Kidney (tissue), 13 donors: ENCODE measurements at regions not wholly inside any gene's neighbourhood (a gene's known extent, or its start where the extent isn't known, plus 50 kb on each side); places are given as distances from the start of the nearest gene placed in this dataset.

Source experiments
- DNase-seq, 5 donors: peaks; one replicate each; pipeline ENCODE4 v3.0.0-alpha.2; 2013 to 2020
- FAIRE-seq: peaks from 2 replicates; lab custom pipeline; 2012; peaks lifted over from hg19 to GRCh38; lab: Jason Lieb, UNC
- H3K27ac ChIP-seq, 2 donors: one replicate each; pipeline ENCODE4 v1.7.0; 2013; ENCODE audit warnings: low read depth in 2 of 2, low read length in 2 of 2, inconsistent platforms in 1 of 2
- H3K27me3 ChIP-seq: one replicate; pipeline ENCODE4 v1.7.1; 2013; ENCODE audit warnings: low read length, inconsistent platforms; ENCODE audit not compliant: control insufficient read depth, insufficient read depth
- H3K36me3 ChIP-seq, 3 donors: one replicate each; pipeline versions ENCODE4 v1.7.0 to v1.7.1; 2013; ENCODE audit warnings: low read length in 3 of 3, control low read depth in 1 of 3, inconsistent platforms in 1 of 3; ENCODE audit not compliant: insufficient read depth in 3 of 3, control insufficient read depth in 2 of 3
- H3K4me1 ChIP-seq, 3 donors: one replicate each; pipeline versions ENCODE4 v1.7.0 to v1.7.1; 2013; ENCODE audit warnings: low read length in 3 of 3, inconsistent platforms in 1 of 3, low read depth in 1 of 3; ENCODE audit not compliant: control insufficient read depth in 2 of 3, insufficient read depth in 2 of 3
- H3K4me3 ChIP-seq, 3 donors: one replicate each; pipeline versions ENCODE4 v1.7.0 to v1.8.1; 2013; ENCODE audit warnings: low read length in 3 of 3, control low read depth in 1 of 3, inconsistent platforms in 1 of 3
- H3K9ac ChIP-seq, 3 donors: one replicate each; pipeline versions ENCODE4 v1.7.0 to v1.7.1; 2013; ENCODE audit warnings: low read length in 3 of 3, control low read depth in 1 of 3, inconsistent platforms in 1 of 3
- H3K9me3 ChIP-seq, 3 donors: one replicate each; pipeline versions ENCODE4 v1.7.0 to v1.7.1; 2013; ENCODE audit warnings: low read length in 3 of 3, control low read depth in 1 of 3, inconsistent platforms in 1 of 3; ENCODE audit not compliant: control insufficient read depth in 2 of 3, insufficient read depth in 1 of 3
- intact Hi-C: fragments of 100-400 bp; cut with DNase I; formaldehyde crosslinking; loops from one replicate; pipeline ENCODE4 v1.11.1; 2022
- TF ChIP-seq, protein P1 (sequence below): IDR thresholded peaks from 3 replicates; pipeline ENCODE4 v1.5.1; 2012; ENCODE audit warnings: mild to moderate bottlenecking, moderate library complexity, borderline replicate concordance; ENCODE audit not compliant: insufficient read depth; ENCODE audit errors: extremely low read depth
- donor health status: control.
- donor health status: control.
- donor health status: control.
- donor health status: control.
- donor health status: control.
- donor health status: DM: yes; HTN: yes; CAD: no.
- donor health status: Normal renal cell carcinoma (clear cell type).

DNA sequence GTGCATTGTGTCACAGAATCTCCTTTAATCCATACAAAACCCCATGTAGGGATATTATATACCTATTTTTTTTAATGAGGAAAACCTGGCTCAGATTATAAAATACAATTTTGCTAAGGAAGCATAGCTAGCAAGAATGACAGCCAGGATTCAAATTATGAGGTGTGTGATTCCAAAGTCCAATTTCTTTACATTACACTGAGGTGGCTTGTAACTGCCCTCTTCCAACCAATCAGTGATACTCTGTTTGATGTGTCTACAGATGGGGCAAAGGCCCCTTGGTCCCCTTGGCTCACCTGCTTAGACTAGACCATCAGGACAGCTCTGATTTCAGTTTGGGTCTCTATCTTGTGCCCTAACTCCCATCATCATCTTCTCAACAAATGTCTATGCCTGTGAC, 120.3 kb upstream of the ADAMTS9 start:
- intact Hi-C loops: no loop called here

DNA sequence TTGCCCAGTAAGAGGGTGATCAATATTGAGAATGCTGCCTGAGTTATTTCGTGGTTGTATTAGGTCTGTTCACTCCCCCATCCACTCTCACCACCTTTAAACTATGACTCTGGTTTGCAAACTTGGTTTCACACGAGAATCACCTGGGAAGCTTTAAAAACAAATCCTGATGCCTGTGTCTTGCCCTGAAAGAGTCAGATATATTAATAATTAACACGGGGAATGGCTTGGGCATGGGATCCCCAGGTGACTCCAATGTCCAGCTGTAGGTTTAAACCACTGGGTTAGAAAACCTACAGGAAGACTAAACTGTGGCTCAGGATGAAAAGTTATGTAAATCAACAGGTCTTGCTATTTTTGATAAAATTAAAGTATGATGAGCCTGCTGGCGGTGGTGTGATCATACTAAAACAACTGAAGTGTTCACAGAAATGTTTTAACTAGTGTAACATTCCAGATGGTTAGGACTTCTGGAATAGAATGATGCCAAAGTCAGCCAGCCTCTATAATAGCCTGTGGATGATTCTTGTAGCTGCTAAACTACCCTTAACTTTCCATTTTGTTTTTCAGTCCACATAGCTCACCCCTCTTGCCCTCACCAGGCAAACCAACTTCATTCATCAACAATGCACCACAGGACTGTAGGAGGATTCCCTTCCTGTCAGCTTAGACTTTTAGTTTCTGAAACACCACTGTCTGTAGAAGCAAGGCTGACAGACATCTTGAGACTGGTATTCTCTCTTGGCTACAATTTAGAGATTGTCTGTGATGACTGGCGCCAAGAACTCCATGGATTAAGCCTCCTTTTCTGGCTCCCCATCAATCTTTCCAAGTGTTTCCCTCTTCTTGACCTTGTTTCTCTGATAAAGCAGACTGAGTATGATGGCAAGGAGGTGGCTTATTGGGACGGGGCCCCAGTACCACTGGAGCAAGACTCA, 119.1 kb upstream of the ADAMTS9 start:
- no peak overlapping the region for H3K9ac ChIP-seq
- no peaks in the 10 kb centered on the region for H3K27me3 ChIP-seq
- DNase-seq: peak in 3 of 5 donors; percentile 18 to 62 (median 60)
- peak overlapping the region in 1 of 2 donors; percentile 40 for H3K27ac ChIP-seq
- H3K4me1 ChIP-seq: peaks cover 0 to 13% (median 0%) of the 10 kb centered on the region in 3 donors
- TF ChIP-seq, protein P1, sequence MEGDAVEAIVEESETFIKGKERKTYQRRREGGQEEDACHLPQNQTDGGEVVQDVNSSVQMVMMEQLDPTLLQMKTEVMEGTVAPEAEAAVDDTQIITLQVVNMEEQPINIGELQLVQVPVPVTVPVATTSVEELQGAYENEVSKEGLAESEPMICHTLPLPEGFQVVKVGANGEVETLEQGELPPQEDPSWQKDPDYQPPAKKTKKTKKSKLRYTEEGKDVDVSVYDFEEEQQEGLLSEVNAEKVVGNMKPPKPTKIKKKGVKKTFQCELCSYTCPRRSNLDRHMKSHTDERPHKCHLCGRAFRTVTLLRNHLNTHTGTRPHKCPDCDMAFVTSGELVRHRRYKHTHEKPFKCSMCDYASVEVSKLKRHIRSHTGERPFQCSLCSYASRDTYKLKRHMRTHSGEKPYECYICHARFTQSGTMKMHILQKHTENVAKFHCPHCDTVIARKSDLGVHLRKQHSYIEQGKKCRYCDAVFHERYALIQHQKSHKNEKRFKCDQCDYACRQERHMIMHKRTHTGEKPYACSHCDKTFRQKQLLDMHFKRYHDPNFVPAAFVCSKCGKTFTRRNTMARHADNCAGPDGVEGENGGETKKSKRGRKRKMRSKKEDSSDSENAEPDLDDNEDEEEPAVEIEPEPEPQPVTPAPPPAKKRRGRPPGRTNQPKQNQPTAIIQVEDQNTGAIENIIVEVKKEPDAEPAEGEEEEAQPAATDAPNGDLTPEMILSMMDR: no peak
- no peaks in the 10 kb centered on the region for H3K9me3 ChIP-seq
- intact Hi-C loops: no loop called here
- peaks cover 0 to 9% (median 0%) of the 10 kb centered on the region in 3 donors for H3K36me3 ChIP-seq
- peak; percentile 64 for FAIRE-seq
- H3K4me3 ChIP-seq: no peak overlapping the region

More for the DNA sequence above, 120.3 kb upstream of the ADAMTS9 start:
- DNase-seq: no peak
- H3K9me3 ChIP-seq: no peaks in the 10 kb centered on the region
- no peak for FAIRE-seq
- H3K36me3 ChIP-seq: peaks cover 0 to 8% (median 0%) of the 10 kb centered on the region in 3 donors
- TF ChIP-seq, protein P1: no peak
- no peak overlapping the region for H3K4me3 ChIP-seq
- H3K27me3 ChIP-seq: no peaks in the 10 kb centered on the region
- no peak overlapping the region for H3K27ac ChIP-seq
- H3K9ac ChIP-seq: no peak overlapping the region
- H3K4me1 ChIP-seq: peaks cover 0 to 13% (median 0%) of the 10 kb centered on the region in 3 donors

DNA sequence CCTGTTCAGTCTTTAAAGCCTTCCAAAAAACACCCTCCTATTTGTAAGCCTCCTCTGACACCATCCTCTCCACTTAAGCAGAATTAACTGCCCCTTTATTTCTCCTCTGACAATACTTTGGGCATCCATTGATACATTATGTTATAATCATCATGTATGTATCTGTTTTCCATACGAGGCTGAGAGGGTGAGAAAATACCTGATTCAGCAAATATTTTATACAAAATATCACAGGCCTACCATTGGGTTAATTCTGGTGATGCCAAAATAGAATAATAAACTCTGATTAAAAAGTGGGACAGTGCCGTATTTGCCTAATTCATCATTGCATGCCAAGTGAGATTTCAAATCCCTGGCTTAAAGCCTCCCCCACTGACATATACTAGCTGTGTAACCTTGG, 118.2 kb upstream of the ADAMTS9 start:
- TF ChIP-seq, protein P1: no peak
- H3K27ac ChIP-seq: no peak overlapping the region

More for the DNA sequence above, 118.2 kb upstream of the ADAMTS9 start:
- Histone ChIP-seq H3K4me3 (no peak overlapping the region), H3K27me3 (no peaks in the 10 kb centered on the region), H3K9ac (no peak overlapping the region), H3K36me3 (peaks cover 0 to 8% (median 0%) of the 10 kb centered on the region in 3 donors), H3K9me3 (no peaks in the 10 kb centered on the region), H3K4me1 (peaks cover 0 to 13% (median 0%) of the 10 kb centered on the region in 3 donors)
- FAIRE-seq (no peak), DNase-seq (no peak)
- intact Hi-C loops: no loop called here
